Cardiac muscle cell (in vitro differentiated cells and primary cell): ENCODE measurements at regions not wholly inside any gene's neighbourhood (a gene's known extent, or its start where the extent isn't known, plus 50 kb on each side); places are given as distances from the start of the nearest gene placed in this dataset.

Source experiments
- DNase-seq, 2 donors: peaks; one replicate each; pipeline versions ENCODE4 v3.0.0 to v3.0.0-alpha.2; 2010 to 2017; ENCODE audit warnings: low read depth in 1 of 2, low spot score in 1 of 2
- H3K27ac ChIP-seq: fragments of 200-600 bp; sonication (generic); 2 replicates; pipeline ENCODE4 v1.5.1; 2016
- H3K27me3 ChIP-seq: fragments of 200-600 bp; sonication (generic); 2 replicates; pipeline ENCODE4 v1.6.0; 2016; ENCODE audit warnings: control low read depth
- H3K36me3 ChIP-seq: fragments of 200-600 bp; sonication (generic); 2 replicates; pipeline ENCODE4 v1.5.1; 2016; ENCODE audit warnings: control low read depth
- H3K4me1 ChIP-seq: fragments of 200-600 bp; sonication (generic); 2 replicates; pipeline ENCODE4 v1.8.1; 2017; ENCODE audit warnings: low read depth, mild to moderate bottlenecking, mixed run types
- H3K4me3 ChIP-seq: fragments of 200-600 bp; sonication (generic); 2 replicates; pipeline ENCODE4 v1.5.1; 2016; ENCODE audit warnings: mild to moderate bottlenecking
- H3K9me3 ChIP-seq: fragments of 200-600 bp; sonication (generic); 2 replicates; pipeline ENCODE4 v1.5.1; 2017; ENCODE audit warnings: low read depth, mild to moderate bottlenecking, control low read depth
- CTCF ChIP-seq: IDR thresholded peaks from 2 replicates; pipeline ENCODE4 v1.5.1; 2012; ENCODE audit warnings: low read depth, mild to moderate bottlenecking, low read length

DNA sequence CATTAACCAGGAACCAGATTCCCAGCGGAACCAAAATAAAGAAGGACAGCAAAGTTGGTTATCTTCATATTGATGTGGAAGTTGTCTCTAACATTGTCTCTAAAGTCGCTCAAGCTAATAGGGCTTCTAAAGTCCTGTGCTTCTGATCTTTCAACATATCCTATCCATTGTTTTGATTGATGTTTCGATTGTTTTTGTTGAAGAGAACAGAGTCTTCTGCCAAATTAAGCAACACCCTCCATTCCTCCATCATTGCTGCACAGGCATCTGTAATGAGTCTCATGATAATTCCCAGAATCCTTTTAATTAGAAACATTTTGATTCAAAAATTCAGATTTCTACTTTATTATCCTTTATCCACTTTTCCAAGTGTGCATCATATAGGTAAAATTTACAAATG is 71.6 kb upstream of the AVPR1A start:
- no peak for DNase-seq
- H3K9me3 ChIP-seq: no peaks in the 10 kb centered on the region
- no peak for TF ChIP-seq CTCF
- H3K27ac ChIP-seq: no peak overlapping the region
- no peaks in the 10 kb centered on the region for H3K27me3 ChIP-seq
- H3K4me3 ChIP-seq: no peak overlapping the region
- no peaks in the 10 kb centered on the region for H3K4me1 ChIP-seq
- H3K36me3 ChIP-seq: no peaks in the 10 kb centered on the region

DNA sequence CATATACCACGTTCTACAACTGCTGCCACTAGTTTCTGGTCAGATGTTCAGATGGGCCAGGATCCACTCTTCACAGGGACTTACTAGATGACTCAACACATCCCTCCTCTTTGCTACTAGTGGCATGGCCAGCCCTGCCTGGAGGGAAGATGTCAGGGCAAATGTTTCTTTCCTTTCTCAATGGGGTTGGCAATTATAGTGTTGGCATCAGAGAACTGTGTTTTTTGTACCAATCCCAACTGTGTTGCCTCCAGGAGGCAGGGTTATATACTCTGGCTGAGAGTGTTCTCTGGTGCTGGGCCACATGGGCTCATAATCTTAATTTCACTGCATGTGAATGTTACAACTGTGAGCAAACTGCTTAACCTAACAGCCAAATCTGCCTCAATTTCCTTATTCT is 69.9 kb upstream of the AVPR1A start:
- Histone ChIP-seq H3K27me3 (no peaks in the 10 kb centered on the region), H3K27ac (no peak overlapping the region), H3K9me3 (no peaks in the 10 kb centered on the region), H3K36me3 (no peaks in the 10 kb centered on the region), H3K4me3 (no peak overlapping the region), H3K4me1 (no peaks in the 10 kb centered on the region)
- DNase-seq: no peak
- no peak for TF ChIP-seq CTCF

- no peak overlapping the region for H3K4me3 ChIP-seq
- H3K27me3 ChIP-seq: no peaks in the 10 kb centered on the region
- no peaks in the 10 kb centered on the region for H3K9me3 ChIP-seq
- no peaks in the 10 kb centered on the region for H3K4me1 ChIP-seq
- no peaks in the 10 kb centered on the region for H3K36me3 ChIP-seq
- no peak for TF ChIP-seq CTCF
- no peak for DNase-seq
- no peak overlapping the region for H3K27ac ChIP-seq
Observed at GRCh38 chr12:63212316-63212715, 61.3 kb upstream of the AVPR1A start.

- no peaks in the 10 kb centered on the region for H3K4me1 ChIP-seq
- no peaks in the 10 kb centered on the region for H3K36me3 ChIP-seq
- H3K27me3 ChIP-seq: no peaks in the 10 kb centered on the region
- no peak overlapping the region for H3K4me3 ChIP-seq
- no peak overlapping the region for H3K27ac ChIP-seq
- no peak for DNase-seq
- no peak for TF ChIP-seq CTCF
- no peaks in the 10 kb centered on the region for H3K9me3 ChIP-seq
Observed at GRCh38 chr12:63208956-63209355, 58.0 kb upstream of the AVPR1A start.

GRCh38 chr12:63206909-63207308 is 55.9 kb upstream of the AVPR1A start:
- TF ChIP-seq CTCF: no peak
- Histone ChIP-seq H3K4me1 (no peaks in the 10 kb centered on the region), H3K27ac (no peak overlapping the region), H3K4me3 (no peak overlapping the region), H3K27me3 (no peaks in the 10 kb centered on the region), H3K9me3 (no peaks in the 10 kb centered on the region), H3K36me3 (no peaks in the 10 kb centered on the region)
- peak in 1 of 2 donors; percentile 2 for DNase-seq

DNA sequence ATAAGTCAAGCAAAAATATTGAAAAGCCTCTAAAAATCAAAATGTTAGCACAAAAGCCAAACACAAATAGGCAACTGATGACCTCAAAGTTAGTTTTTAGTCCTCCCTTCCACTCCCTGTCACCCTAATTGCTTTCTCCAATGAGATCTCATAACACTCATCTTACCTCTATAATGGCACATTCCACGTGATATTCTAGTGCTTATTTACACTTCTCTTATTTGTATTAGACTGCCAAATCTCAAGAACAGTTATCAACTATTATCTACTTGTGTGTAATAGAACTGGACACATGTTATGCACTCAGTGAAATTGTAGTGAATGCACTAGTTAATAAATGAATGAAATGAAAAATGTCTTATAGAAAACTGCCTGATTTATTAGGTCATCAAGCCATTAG is 55.5 kb upstream of the AVPR1A start:
- TF ChIP-seq CTCF: no peak
- H3K9me3 ChIP-seq: no peaks in the 10 kb centered on the region
- no peak overlapping the region for H3K4me3 ChIP-seq
- H3K27me3 ChIP-seq: no peaks in the 10 kb centered on the region
- H3K36me3 ChIP-seq: no peaks in the 10 kb centered on the region
- H3K4me1 ChIP-seq: no peaks in the 10 kb centered on the region
- no peak overlapping the region for H3K27ac ChIP-seq
- no peak for DNase-seq
